Sigmoid colon (tissue), 6 donors: ENCODE measurements at regions not wholly inside any gene's neighbourhood (a gene's known extent, or its start where the extent isn't known, plus 50 kb on each side); places are given as distances from the start of the nearest gene placed in this dataset.

ENCODE experiments used
- DNase-seq: peaks from one replicate; pipeline ENCODE4 v3.0.0-alpha.2; 2019
- H3K27ac ChIP-seq, 4 donors: fragments of 200-600 bp; sonication (generic); one replicate each; pipeline ENCODE4 v1.5.1; 2016 to 2019; ENCODE audit warnings: mild to moderate bottlenecking in 1 of 4
- H3K27me3 ChIP-seq, 3 donors: fragments of 200-600 bp; sonication (generic); one replicate each; pipeline ENCODE4 v1.5.1; 2019; ENCODE audit warnings: mild to moderate bottlenecking in 1 of 3
- H3K36me3 ChIP-seq, 4 donors: fragments of 200-600 bp; sonication (generic); one replicate each; pipeline ENCODE4 v1.5.1; 2016 to 2019
- H3K4me1 ChIP-seq, 4 donors: fragments of 200-600 bp; sonication (generic); one replicate each; pipeline ENCODE4 v1.5.1; 2017 to 2019
- H3K4me3 ChIP-seq, 4 donors: fragments of 200-600 bp; sonication (generic); one replicate each; pipeline ENCODE4 v1.5.1; 2017 to 2019; ENCODE audit warnings: mild to moderate bottlenecking in 2 of 4, moderate library complexity in 1 of 4
- H3K9me3 ChIP-seq, 4 donors: fragments of 200-600 bp in 3 of 4; sonication (generic) in 3 of 4; one replicate each; pipeline versions ENCODE4 v1.5.1 to v1.6.1; 2013 to 2019
- EP300 ChIP-seq, 4 donors: sonication (generic); formaldehyde crosslinking; IDR thresholded peaks; one replicate each; pipeline ENCODE4 v1.6.1; 2017; ENCODE audit warnings: antibody characterized with exemption in 4 of 4
- POLR2A ChIP-seq, 2 donors: fragments of 450-650 bp; IDR thresholded peaks; one replicate each; pipeline ENCODE4 v1.6.1; 2016; ENCODE audit warnings: antibody characterized with exemption in 2 of 2, mild to moderate bottlenecking in 2 of 2, moderate library complexity in 2 of 2
- POLR2AphosphoS5 ChIP-seq, 4 donors: sonication (generic); formaldehyde crosslinking; IDR thresholded peaks; one replicate each; pipeline ENCODE4 v1.6.1; 2017; ENCODE audit warnings: antibody characterized with exemption in 4 of 4
- WGBS, 2 donors: extraction: QIAGEN DNeasy Blood & Tissue Kit; methylation state at CpG; one replicate each; pipeline ENCODE4 v1.1.7; 2013; 5-methylcytosine and 5-hydroxymethylcytosine counted together
- intact Hi-C: fragments of 100-400 bp; cut with DNase I; formaldehyde crosslinking; loops from one replicate; pipeline ENCODE4 v1.15.1; 2023
- TF ChIP-seq, protein P1 (sequence below), 4 experiments: fragments of 450-650 bp in 3 of 4; fragments of 200-600 bp in 1 of 4; IDR thresholded peaks; one replicate each; pipeline ENCODE4 v1.5.1; 2016 to 2019; ENCODE audit warnings: antibody characterized with exemption in 4 of 4, mild to moderate bottlenecking in 3 of 4, moderate library complexity in 2 of 4
- donor health status: healthy with polysubstance abuse.
- donor health status: healthy.

DNA sequence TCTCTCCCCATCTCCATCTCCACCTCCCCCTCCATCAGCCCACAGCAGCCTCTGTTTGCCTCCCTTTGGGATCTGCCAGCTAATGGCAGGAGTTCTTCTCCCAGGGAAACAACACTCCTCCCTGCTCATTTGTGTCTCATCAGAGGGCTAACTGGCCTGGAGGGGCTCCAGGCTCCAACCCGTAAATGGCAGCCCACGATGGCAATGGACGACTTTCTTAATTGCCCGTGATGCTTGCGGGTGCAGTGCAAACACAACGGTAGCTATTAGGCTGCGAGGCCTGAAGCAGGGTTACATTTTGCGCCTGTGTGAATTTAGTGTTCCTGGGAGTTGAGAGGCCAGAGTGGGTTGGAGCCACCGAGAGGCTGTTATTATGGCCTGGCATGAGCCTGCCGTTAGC lies 285.1 kb downstream of the TNS1 start:
- no peak for TF ChIP-seq POLR2A (IDR thresholded peaks at IDR 0.05)
- no peak for TF ChIP-seq POLR2AphosphoS5 (IDR thresholded peaks at IDR 0.05)
- TF ChIP-seq, protein P1, sequence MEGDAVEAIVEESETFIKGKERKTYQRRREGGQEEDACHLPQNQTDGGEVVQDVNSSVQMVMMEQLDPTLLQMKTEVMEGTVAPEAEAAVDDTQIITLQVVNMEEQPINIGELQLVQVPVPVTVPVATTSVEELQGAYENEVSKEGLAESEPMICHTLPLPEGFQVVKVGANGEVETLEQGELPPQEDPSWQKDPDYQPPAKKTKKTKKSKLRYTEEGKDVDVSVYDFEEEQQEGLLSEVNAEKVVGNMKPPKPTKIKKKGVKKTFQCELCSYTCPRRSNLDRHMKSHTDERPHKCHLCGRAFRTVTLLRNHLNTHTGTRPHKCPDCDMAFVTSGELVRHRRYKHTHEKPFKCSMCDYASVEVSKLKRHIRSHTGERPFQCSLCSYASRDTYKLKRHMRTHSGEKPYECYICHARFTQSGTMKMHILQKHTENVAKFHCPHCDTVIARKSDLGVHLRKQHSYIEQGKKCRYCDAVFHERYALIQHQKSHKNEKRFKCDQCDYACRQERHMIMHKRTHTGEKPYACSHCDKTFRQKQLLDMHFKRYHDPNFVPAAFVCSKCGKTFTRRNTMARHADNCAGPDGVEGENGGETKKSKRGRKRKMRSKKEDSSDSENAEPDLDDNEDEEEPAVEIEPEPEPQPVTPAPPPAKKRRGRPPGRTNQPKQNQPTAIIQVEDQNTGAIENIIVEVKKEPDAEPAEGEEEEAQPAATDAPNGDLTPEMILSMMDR (IDR thresholded peaks at IDR 0.05): no peak
- no peak for TF ChIP-seq EP300 (IDR thresholded peaks at IDR 0.05)
- Histone ChIP-seq H3K27me3 (no peaks in the 10 kb centered on the region), H3K4me1 (peaks cover 0 to 37% (median 27%) of the 10 kb centered on the region in 4 donors), H3K27ac (no peak overlapping the region), H3K4me3 (no peak overlapping the region), H3K36me3 (peaks cover 0 to 13% (median 5%) of the 10 kb centered on the region in 4 donors), H3K9me3 (peaks cover 0 to 2% (median 0%) of the 10 kb centered on the region in 4 donors)
- 75 to 84% methylated on average over 10 of the region's 10 CpGs for WGBS, 2 donors
- DNase-seq: no peak
- intact Hi-C loops: loop anchor here (10.0 kb wide), 2 partner anchors 473 to 553 kb away; no protein-coding TSS in a partner anchor

DNA sequence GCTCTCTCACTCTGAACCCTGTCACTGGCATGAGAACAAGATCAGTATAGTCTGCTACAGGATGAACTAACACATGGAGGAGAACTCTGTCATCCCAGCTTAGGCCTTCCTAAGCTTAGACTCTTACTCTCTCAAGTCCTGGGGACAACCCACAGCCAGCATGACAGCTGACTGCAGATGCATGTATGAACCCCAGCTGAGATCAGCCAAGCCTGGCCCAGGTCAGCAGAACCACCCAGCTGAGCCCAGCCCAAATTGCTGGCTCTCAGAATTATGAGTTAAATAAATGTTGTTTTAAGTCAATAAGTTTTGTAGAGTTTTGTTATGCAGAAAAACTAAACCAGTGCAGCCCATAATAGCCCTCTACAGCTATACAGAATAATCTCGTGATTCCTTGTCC lies 287.3 kb downstream of the TNS1 start:
- no peaks in the 10 kb centered on the region for H3K27me3 ChIP-seq
- peak overlapping the region in 3 of 4 donors; percentile 69 to 76 (median 75) for H3K27ac ChIP-seq
- H3K4me1 ChIP-seq: peaks cover 0 to 48% (median 41%) of the 10 kb centered on the region in 4 donors
- intact Hi-C loops: loop anchor here (10.0 kb wide), 2 partner anchors 471 to 551 kb away; no protein-coding TSS in a partner anchor
- DNase-seq: no peak
- TF ChIP-seq EP300 (IDR thresholded peaks at IDR 0.05): no peak
- TF ChIP-seq POLR2AphosphoS5 (IDR thresholded peaks at IDR 0.05): no peak
- TF ChIP-seq, protein P1 (IDR thresholded peaks at IDR 0.05): no peak
- no peak for TF ChIP-seq POLR2A (IDR thresholded peaks at IDR 0.05)
- peaks cover 0 to 13% (median 0%) of the 10 kb centered on the region in 4 donors for H3K36me3 ChIP-seq
- H3K9me3 ChIP-seq: no peaks in the 10 kb centered on the region
- WGBS, 2 donors: 68 to 89% methylated on average over 1 of the region's 1 CpG
- no peak overlapping the region for H3K4me3 ChIP-seq

GRCh38 chr2:217714287-217714751 lies 288.5 kb downstream of the TNS1 start:
- DNase-seq: peak; percentile 81
- Histone ChIP-seq H3K27me3 (no peaks in the 10 kb centered on the region), H3K4me3 (no peak overlapping the region), H3K4me1 (peaks cover 0 to 48% (median 43%) of the 10 kb centered on the region in 4 donors), H3K36me3 (peaks cover 0 to 13% (median 0%) of the 10 kb centered on the region in 4 donors), H3K9me3 (no peaks in the 10 kb centered on the region), H3K27ac (peak overlapping the region; percentile 50 to 76 (median 72))
- intact Hi-C loops: loop anchor here (5.0 to 10.0 kb wide), 6 partner anchors 62 to 1032 kb away; partner anchors contain the start of gene IGFBP5
- WGBS, 2 donors: 36 to 59% methylated on average over 10 of the region's 10 CpGs
- no peak for TF ChIP-seq EP300 (IDR thresholded peaks at IDR 0.05)
- TF ChIP-seq, protein P1 (IDR thresholded peaks at IDR 0.05): no peak
- peak in 2 of 4 donors; percentile 15 to 22 for TF ChIP-seq POLR2AphosphoS5 (IDR thresholded peaks at IDR 0.05)

DNA sequence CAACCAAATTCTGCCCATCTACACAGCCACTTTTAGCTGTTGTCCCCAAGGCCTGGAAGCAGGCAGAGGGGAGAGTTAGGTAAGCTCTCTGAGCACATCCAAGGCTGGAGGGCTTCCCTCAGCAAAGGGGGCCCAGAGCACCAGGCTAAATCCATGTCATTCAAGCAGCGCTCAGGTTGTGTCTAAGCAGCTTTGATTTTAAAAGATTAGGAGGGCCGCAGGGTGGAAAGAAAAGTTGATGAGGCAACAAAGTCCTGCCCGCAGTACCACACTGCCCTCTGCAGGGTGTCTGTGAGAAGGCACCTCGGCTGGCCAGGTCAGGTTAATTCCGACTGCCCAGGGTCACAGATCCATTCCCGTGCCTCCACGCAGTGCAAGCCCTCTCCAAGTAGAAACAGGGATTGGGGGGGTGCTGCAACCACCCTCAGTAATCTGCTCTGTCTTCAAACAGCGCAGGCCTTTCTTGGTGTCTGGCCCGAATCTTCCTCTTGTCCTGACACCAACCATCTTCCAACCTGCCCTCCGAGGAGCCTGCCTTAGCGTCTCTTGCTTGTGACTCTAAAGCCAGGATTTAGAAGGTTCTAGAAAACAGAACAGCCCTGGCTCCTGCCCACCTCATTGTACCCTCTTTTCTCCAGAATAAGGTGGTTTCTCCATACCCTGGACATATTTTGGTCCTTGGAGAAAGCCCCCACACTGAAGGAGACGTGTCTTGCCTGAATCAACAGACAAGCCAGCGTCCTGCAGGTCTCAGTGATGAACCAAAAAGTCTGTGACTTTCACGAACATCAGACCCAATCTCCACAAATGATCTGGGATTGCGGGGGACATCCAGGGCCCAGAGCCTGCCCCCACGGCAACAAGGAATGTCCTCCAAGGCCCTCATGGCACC lies 289.2 kb downstream of the TNS1 start:
- peak; percentile 91 for DNase-seq
- H3K4me1 ChIP-seq: peaks cover 0 to 48% (median 43%) of the 10 kb centered on the region in 4 donors
- no peaks in the 10 kb centered on the region for H3K9me3 ChIP-seq
- peaks cover 0 to 13% (median 0%) of the 10 kb centered on the region in 4 donors for H3K36me3 ChIP-seq
- H3K4me3 ChIP-seq: no peak overlapping the region
- TF ChIP-seq POLR2AphosphoS5 (IDR thresholded peaks at IDR 0.05) (peak in 3 of 4 donors; percentile 13 to 39 (median 27)), POLR2A (IDR thresholded peaks at IDR 0.05) (no peak), EP300 (IDR thresholded peaks at IDR 0.05) (no peak)
- TF ChIP-seq, protein P1 (IDR thresholded peaks at IDR 0.05): peak; percentile 93 to 99 (median 95)
- intact Hi-C loops: loop anchor here (5.0 to 10.0 kb wide), 6 partner anchors 61 to 1031 kb away; partner anchors contain the start of gene IGFBP5
- whole genome bisulfite sequencing, 2 donors: 36 to 44% methylated on average over 16 of the region's 16 CpGs
- no peaks in the 10 kb centered on the region for H3K27me3 ChIP-seq
- H3K27ac ChIP-seq: peak overlapping the region; percentile 50 to 76 (median 72)
